ENCODE measurements at regions not wholly inside any gene's neighbourhood (a gene's known extent, or its start where the extent isn't known, plus 50 kb on each side); places are given as distances from the start of the nearest gene placed in this dataset.

DNA sequence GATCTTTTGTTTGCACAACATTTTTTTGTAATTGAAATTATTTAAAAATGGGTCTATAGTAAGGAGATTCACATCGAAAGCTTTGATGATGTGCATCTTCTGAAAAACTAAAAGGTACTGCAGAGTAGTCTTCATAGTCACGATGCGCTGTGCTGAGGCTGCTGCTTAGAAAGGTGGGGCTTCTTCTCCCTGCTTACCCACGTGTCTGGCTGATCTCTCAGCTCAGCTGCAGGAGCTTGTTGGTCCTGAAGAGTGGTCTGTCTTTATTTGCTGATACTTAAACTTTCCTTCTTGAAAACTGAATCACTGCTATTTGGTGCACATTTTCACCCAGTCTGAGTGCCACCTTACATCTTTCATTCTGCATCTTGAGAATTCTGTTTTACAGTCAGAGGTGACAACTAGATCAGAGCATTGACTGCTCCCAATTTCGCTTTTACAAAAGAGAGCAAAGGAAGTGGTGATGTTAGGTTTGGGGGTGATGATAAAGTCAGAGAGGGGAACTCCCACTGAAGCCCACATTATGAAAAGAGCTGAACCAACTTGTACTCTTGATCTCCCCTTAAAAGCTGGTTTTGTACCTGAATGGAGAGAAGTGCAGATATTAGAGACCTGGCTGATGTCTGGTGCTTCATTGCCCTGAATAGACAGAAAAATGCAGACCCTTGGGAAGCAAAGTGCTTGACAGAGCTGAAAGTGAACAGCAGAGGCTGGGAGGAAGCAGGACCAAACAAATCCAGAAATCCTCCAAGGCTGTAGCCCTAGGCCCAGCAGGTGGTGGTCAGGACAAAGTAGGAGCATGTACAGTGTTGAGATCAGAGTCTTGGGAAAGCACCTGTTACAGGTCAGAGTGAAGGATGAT is 984.5 kb downstream of the TSN start:
- peaks cover 5% of the 10 kb centered on the region for H3K4me1 Mint-ChIP-seq
- no peak for ATAC-seq
- H3K4me3 Mint-ChIP-seq: no peak overlapping the region
- H3K27ac Mint-ChIP-seq: no peak overlapping the region
- no peak for DNase-seq
- H3K9me3 Mint-ChIP-seq: no peaks in the 10 kb centered on the region
- H3K27me3 Mint-ChIP-seq: no peaks in the 10 kb centered on the region

DNA sequence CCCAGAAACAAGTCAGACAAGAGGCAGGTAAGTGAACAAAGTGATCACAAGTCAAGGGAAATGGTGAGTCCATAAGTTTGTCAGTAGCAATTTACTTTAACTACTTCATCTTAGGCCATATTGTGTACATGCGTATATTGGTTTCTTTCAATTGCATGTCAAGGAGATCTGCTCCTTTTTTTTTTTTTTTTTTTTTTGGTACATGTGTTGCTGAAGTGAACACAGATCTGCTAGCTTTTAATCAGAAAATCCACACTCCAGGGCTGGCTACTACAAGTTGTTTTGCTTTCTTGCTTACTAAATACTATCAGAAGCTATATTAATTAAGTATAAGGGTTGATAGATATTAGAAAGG is 985.1 kb downstream of the TSN start:
- H3K27me3 Mint-ChIP-seq: no peaks in the 10 kb centered on the region
- H3K9me3 Mint-ChIP-seq: no peaks in the 10 kb centered on the region
- peaks cover 5% of the 10 kb centered on the region for H3K4me1 Mint-ChIP-seq
- H3K27ac Mint-ChIP-seq: no peak overlapping the region
- ATAC-seq: no peak
- no peak for DNase-seq
- H3K4me3 Mint-ChIP-seq: no peak overlapping the region

GRCh38 chr2:122741403-122741802 is 986.0 kb downstream of the TSN start:
- ATAC-seq: no peak
- no peak overlapping the region for H3K4me3 Mint-ChIP-seq

DNA sequence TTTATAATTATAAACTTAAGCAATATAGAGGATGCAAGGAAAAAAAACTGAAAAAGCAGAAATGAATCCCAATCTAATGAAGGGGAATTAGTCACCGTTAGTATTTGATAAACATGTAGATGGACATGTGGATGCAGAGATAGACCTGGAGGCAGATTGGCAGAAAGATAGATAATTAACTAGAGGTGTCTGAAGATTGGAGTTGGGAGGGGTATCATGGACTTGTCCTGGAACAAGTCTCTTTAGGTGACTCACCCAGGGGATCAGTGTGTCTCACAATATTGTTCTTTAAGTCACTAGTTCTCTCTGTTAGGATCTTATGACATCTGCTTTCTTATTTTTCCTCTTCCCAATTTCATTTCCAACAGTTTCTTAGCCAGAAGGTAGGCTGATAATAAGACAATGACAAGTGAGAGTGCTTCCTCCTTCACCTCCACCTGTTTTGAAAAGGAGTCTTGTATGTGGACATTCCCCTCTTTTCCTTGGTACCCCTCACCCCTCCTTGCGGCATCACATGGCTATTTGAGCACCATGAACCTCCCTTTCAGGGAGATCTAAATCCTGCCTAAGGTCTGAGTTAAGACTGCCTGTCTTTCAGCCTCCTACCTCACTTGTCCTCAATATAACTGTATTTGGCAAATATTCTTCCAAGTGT is 987.7 kb downstream of the TSN start:
- no peaks in the 10 kb centered on the region for H3K9me3 Mint-ChIP-seq
- no peak for DNase-seq
- H3K4me1 Mint-ChIP-seq: peaks cover 5% of the 10 kb centered on the region
- no peak for ATAC-seq
- no peak overlapping the region for H3K27ac Mint-ChIP-seq
- no peak overlapping the region for H3K4me3 Mint-ChIP-seq
- no peaks in the 10 kb centered on the region for H3K27me3 Mint-ChIP-seq

More at GRCh38 chr2:122741403-122741802, 986.0 kb downstream of the TSN start:
- no peak overlapping the region for H3K27ac Mint-ChIP-seq
- H3K4me1 Mint-ChIP-seq: peaks cover 5% of the 10 kb centered on the region
- H3K9me3 Mint-ChIP-seq: no peaks in the 10 kb centered on the region
- H3K27me3 Mint-ChIP-seq: no peaks in the 10 kb centered on the region
- DNase-seq: no peak

GRCh38 chr2:122745603-122746002 is 990.2 kb downstream of the TSN start:
- Mint-ChIP-seq H3K4me3 (no peak overlapping the region), H3K4me1 (no peaks in the 10 kb centered on the region), H3K27me3 (no peaks in the 10 kb centered on the region), H3K27ac (no peak overlapping the region), H3K9me3 (no peaks in the 10 kb centered on the region)
- no peak for DNase-seq
- ATAC-seq: no peak

DNA sequence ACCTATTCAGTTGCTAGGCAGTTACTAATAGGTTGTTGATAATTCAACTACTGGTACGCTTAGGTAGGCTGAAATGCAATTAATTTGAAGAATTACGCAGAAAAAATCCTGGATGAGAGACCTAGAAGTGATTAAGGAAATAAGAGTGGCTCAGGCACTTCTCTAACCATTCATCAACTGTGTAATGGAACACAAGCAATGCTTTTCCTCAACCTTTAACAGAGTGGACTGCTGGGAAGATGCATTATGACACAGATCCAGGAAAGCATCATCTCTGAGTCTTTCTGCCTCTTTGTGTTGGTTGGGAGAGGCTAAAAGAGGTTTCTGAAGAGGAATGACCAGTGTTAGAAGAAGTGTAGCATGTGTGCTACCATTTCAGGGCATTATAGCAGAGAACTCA is 992.2 kb downstream of the TSN start:
- no peak overlapping the region for H3K4me3 Mint-ChIP-seq
- H3K4me1 Mint-ChIP-seq: no peaks in the 10 kb centered on the region
- no peak for ATAC-seq
- DNase-seq: no peak
- H3K9me3 Mint-ChIP-seq: peaks cover 0 to 6% of the 10 kb centered on the region in 2 donors
- H3K27ac Mint-ChIP-seq: no peak overlapping the region
- no peaks in the 10 kb centered on the region for H3K27me3 Mint-ChIP-seq

DNA sequence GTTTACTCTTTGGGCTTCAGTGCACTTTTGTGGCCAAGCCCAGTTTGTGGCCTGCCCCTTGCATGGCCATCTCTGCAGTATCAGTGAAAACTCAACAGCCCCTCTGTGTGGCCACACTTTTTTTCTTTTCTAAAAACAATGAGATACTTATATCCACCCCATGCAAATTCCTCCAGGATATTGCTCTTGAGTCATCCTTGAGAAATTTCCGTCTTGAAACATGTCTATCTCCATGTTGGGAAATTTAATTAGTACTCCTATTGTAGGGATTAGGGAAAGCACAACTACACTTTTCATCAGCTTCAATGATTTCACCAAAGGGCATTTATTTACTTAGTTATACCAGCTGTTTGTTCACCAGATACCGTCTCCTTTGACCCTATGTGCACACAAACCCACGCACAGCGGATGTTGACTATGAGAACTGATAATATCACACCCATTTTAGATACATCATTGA is 993.1 kb downstream of the TSN start:
- Mint-ChIP-seq H3K9me3 (peaks cover 0 to 6% of the 10 kb centered on the region in 2 donors), H3K4me1 (no peaks in the 10 kb centered on the region), H3K27ac (no peak overlapping the region), H3K4me3 (no peak overlapping the region), H3K27me3 (no peaks in the 10 kb centered on the region)
- no peak for ATAC-seq
- DNase-seq: no peak

GRCh38 chr2:122749405-122749804 is 994.0 kb downstream of the TSN start:
- no peak overlapping the region for H3K4me3 Mint-ChIP-seq
- ATAC-seq (no peak), DNase-seq (no peak)
- H3K4me1 Mint-ChIP-seq: no peaks in the 10 kb centered on the region
- H3K27ac Mint-ChIP-seq: no peak overlapping the region
- no peaks in the 10 kb centered on the region for H3K27me3 Mint-ChIP-seq
- H3K9me3 Mint-ChIP-seq: peaks cover 0 to 6% of the 10 kb centered on the region in 2 donors

DNA sequence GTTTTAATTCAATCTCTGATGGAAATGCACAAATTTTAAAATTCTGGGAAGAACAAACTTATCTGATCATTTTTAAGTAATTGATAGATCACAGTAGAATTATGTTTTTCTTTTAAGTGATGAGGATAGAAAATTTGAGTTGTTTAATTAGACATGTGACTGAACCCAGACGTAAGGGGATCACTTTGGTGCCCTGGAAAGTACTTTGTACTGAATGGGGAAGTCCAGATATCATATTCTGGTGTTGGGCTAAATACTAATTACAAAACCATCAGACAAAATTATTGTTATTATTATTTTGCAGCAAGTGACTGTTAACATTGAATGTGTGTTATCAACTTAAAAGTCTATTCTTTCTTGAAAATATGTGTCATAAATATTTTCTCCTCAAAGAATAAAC is 994.6 kb downstream of the TSN start:
- Mint-ChIP-seq H3K27ac (no peak overlapping the region), H3K9me3 (peaks cover under 1 to 6% of the 10 kb centered on the region in 2 donors), H3K4me3 (no peak overlapping the region), H3K4me1 (no peaks in the 10 kb centered on the region), H3K27me3 (no peaks in the 10 kb centered on the region)
- DNase-seq: no peak
- no peak for ATAC-seq

- Mint-ChIP-seq H3K27ac (no peak overlapping the region), H3K27me3 (no peaks in the 10 kb centered on the region), H3K9me3 (peaks cover 6% of the 10 kb centered on the region in 2 donors), H3K4me3 (no peak overlapping the region), H3K4me1 (no peaks in the 10 kb centered on the region)
- ATAC-seq: no peak
- no peak for DNase-seq
Observed at GRCh38 chr2:122750808-122751207, 995.4 kb downstream of the TSN start.

DNA sequence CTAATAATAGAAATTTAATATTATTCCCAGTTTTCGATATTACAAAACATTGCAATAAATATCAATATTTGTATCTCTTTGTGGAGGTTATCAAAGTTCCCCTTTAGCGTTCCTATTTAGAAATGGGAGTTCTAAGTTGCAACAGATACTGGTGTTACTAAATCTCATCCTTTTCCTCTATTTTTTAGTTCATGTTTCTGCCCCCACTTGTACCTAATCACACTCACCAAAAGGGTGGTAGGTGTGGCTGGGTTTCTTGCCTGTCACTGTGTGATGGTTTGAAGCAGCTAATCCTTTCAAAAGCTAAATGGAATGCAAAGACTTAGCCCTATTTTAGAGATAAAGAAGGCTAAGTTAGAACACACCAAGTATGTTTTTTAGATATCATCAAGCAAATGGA is 997.9 kb downstream of the TSN start:
- no peaks in the 10 kb centered on the region for H3K27me3 Mint-ChIP-seq
- H3K9me3 Mint-ChIP-seq: peaks cover 6% of the 10 kb centered on the region in 2 donors
- ATAC-seq (no peak), DNase-seq (no peak)
- no peak overlapping the region for H3K4me3 Mint-ChIP-seq
- no peak overlapping the region for H3K27ac Mint-ChIP-seq
- H3K4me1 Mint-ChIP-seq: no peaks in the 10 kb centered on the region

DNA sequence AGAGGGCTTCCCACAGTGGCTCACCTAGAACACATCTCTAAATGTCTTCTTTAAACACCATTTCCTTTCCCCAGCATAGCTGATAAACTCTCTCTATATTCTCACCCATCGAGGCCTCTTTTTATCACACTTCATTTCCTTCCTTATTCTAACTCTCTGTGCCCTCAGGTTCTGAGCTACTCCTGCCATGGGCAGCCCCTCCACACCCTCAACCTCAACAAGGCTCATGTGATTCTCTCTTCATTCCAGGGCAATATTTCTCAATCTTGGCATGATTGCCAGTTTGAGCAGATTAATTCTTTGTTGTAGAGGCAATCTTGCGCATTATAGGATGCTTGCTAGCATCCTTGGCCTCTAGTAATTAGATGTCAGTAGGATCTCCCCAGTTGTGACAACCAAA is 999.1 kb downstream of the TSN start:
- Mint-ChIP-seq H3K27ac (no peak overlapping the region), H3K4me1 (no peaks in the 10 kb centered on the region), H3K9me3 (peaks cover 6% of the 10 kb centered on the region in 2 donors), H3K4me3 (no peak overlapping the region), H3K27me3 (no peaks in the 10 kb centered on the region)
- no peak for DNase-seq
- no peak for ATAC-seq

DNA sequence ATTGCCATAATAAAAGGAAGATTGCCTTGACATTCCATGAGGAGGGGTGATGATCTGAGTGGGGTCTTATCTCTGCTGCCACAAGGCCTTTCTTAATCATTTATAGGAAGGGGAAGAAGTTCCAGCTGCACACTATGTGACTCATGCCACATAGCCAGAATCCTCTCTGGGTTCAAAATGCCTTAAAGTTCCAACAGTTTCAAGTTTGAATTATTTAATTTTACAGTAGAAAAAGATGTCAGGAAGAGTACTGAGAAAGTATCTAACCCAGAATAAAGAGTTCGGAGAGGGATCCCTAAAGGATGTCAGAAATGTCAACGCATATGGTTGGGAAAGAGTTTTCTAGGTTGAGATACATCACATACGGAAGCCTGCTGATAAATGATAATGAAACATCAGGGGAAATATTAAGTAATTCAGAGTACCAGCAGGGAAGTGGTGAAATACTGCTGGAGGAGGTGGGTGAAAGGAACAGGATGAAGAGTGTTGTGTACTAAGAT is 999.9 kb downstream of the TSN start:
- H3K9me3 Mint-ChIP-seq: peaks cover 6% of the 10 kb centered on the region in 2 donors
- DNase-seq (no peak), ATAC-seq (no peak)
- no peaks in the 10 kb centered on the region for H3K27me3 Mint-ChIP-seq
- no peaks in the 10 kb centered on the region for H3K4me1 Mint-ChIP-seq
- H3K27ac Mint-ChIP-seq: no peak overlapping the region
- H3K4me3 Mint-ChIP-seq: no peak overlapping the region

- Mint-ChIP-seq H3K27me3 (no peaks in the 10 kb centered on the region), H3K27ac (peak overlapping the region in 1 of 2 donors; percentile 80), H3K4me3 (no peak overlapping the region), H3K4me1 (no peaks in the 10 kb centered on the region), H3K9me3 (peaks cover 9 to 15% of the 10 kb centered on the region in 2 donors)
- DNase-seq (no peak), ATAC-seq (no peak)
Observed at GRCh38 chr2:122758967-122759366, 1003.5 kb downstream of the TSN start.

DNA sequence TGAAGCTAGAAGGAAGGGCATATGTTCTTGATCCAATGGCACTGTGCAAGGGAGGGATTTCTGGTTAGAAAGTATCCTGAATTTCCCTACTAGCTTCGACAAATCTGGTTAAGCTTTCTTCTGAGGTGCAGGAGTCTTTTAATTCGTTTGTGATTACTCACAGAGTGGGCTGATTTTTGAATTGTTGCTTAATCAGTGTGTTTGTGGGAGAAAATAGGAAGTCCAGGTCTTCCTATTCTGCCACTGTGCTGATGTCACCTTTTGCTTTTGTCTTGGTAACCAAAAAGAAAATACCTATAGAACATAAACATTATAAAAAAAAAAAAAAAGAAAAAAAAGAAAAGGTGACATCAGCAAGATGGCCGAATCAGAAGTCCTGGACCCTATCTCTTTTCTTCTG is 1008.6 kb downstream of the TSN start:
- ATAC-seq (no peak), DNase-seq (no peak)
- Mint-ChIP-seq H3K9me3 (peaks cover 20 to 21% of the 10 kb centered on the region in 2 donors), H3K4me1 (no peaks in the 10 kb centered on the region), H3K27ac (no peak overlapping the region), H3K27me3 (no peaks in the 10 kb centered on the region), H3K4me3 (no peak overlapping the region)

DNA sequence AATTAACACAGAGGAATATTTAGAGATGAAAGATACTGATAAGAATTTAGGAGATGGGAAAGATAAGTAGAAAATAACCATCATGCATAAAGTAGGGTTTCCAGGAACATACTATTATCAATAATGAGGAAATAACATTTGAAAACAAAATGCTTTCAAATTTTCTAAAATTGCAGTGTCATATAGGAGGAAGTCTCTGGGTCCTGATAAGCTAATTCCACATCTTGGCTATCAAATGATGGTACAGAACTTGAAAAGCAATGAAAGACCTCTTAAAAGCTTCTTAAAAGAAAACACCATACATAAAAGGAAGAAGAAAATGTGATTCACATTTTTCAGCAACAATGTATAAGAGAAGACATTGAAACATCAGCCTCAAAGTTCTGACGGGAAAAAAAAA is 1024.8 kb downstream of the TSN start:
- Mint-ChIP-seq H3K9me3 (peaks cover 0 to 16% of the 10 kb centered on the region in 2 donors), H3K4me3 (no peak overlapping the region)
- ATAC-seq: no peak

More for the DNA sequence above, 1024.8 kb downstream of the TSN start:
- DNase-seq: no peak
- H3K4me1 Mint-ChIP-seq: no peaks in the 10 kb centered on the region
- H3K27me3 Mint-ChIP-seq: no peaks in the 10 kb centered on the region
- no peak overlapping the region for H3K27ac Mint-ChIP-seq

Data from stimulated activated naive CD8-positive, alpha-beta T cell treated with anti-CD3 and anti-CD28 coated beads, Interleukin-15, amount 100 ng/mL, for 72 hours (primary cell).